Hepatocyte (in vitro differentiated cells): ENCODE measurements at regions not wholly inside any gene's neighbourhood (a gene's known extent, or its start where the extent isn't known, plus 50 kb on each side); places are given as distances from the start of the nearest gene placed in this dataset.
A peak's percentile ranks its signal among the peaks of the same experiment; 100 is the strongest.

Experiments used
- DNase-seq: peaks from one replicate; pipeline ENCODE4 v3.0.0-alpha.2; 2016; ENCODE audit warnings: low spot score
- H2AFZ ChIP-seq: fragments of 200-600 bp; sonication (generic); 2 replicates; pipeline ENCODE4 v1.6.0; 2016; ENCODE audit warnings: antibody characterized with exemption, mild to moderate bottlenecking
- H3K27ac ChIP-seq: fragments of 200-600 bp; sonication (generic); 2 replicates; pipeline ENCODE4 v1.5.1; 2016; ENCODE audit warnings: mild to moderate bottlenecking
- H3K27me3 ChIP-seq: fragments of 200-600 bp; sonication (generic); 2 replicates; pipeline ENCODE4 v1.6.1; 2016
- H3K36me3 ChIP-seq: fragments of 200-600 bp; sonication (generic); replicated peaks from 2 replicates; pipeline ENCODE4 v1.5.1; 2016; ENCODE audit warnings: low read depth; ENCODE audit not compliant: insufficient read depth
- H3K4me1 ChIP-seq: fragments of 200-600 bp; sonication (generic); 2 replicates; pipeline ENCODE4 v1.5.1; 2016; ENCODE audit warnings: mild to moderate bottlenecking, moderate library complexity; ENCODE audit not compliant: insufficient read depth
- H3K4me2 ChIP-seq: fragments of 200-600 bp; sonication (generic); 2 replicates; pipeline ENCODE4 v1.6.0; 2016
- H3K4me3 ChIP-seq: fragments of 200-600 bp; sonication (generic); 2 replicates; pipeline ENCODE4 v1.5.1; 2016; ENCODE audit warnings: mild to moderate bottlenecking
- H3K79me2 ChIP-seq: fragments of 200-600 bp; sonication (generic); 2 replicates; pipeline ENCODE4 v1.6.0; 2017; ENCODE audit warnings: mild to moderate bottlenecking
- H3K9me2 ChIP-seq: fragments of 200-600 bp; sonication (generic); replicated peaks from 2 replicates; pipeline ENCODE4 v1.6.0; 2017; ENCODE audit warnings: mild to moderate bottlenecking; ENCODE audit not compliant: insufficient read depth
- H3K9me3 ChIP-seq: fragments of 200-600 bp; sonication (generic); 2 replicates; pipeline ENCODE4 v1.5.1; 2016; ENCODE audit warnings: low read depth, mild to moderate bottlenecking
- H4K20me1 ChIP-seq: fragments of 200-600 bp; sonication (generic); 2 replicates; pipeline ENCODE4 v1.6.0; 2016; ENCODE audit warnings: mild to moderate bottlenecking; ENCODE audit not compliant: insufficient read depth, poor library complexity, severe bottlenecking
- EZH2 ChIP-seq: fragments of 200-600 bp; sonication (generic); IDR thresholded peaks from 2 replicates; pipeline ENCODE4 v1.6.1; 2016; ENCODE audit warnings: antibody characterized with exemption, mild to moderate bottlenecking, borderline replicate concordance
- EZH2phosphoT487 ChIP-seq: fragments of 200-600 bp; sonication (generic); IDR thresholded peaks from one replicate; pipeline ENCODE4 v1.6.1; 2018; ENCODE audit warnings: antibody characterized with exemption, mild to moderate bottlenecking, low read depth, moderate library complexity; ENCODE audit not compliant: unreplicated experiment, severe bottlenecking
- WGBS: methylation state at CpG from one replicate; pipeline ENCODE4 v1.1.6; 2016; ENCODE audit warnings: low lambda C conversion rate; ENCODE audit errors: missing lambda C conversion rate; 5-methylcytosine and 5-hydroxymethylcytosine counted together
- TF ChIP-seq, protein P1 (sequence below): fragments of 200-600 bp; sonication (generic); IDR thresholded peaks from 2 replicates; pipeline ENCODE4 v1.5.1; 2016; ENCODE audit warnings: antibody characterized with exemption, mild to moderate bottlenecking; ENCODE audit not compliant: poor library complexity

- DNase-seq: no peak
- WGBS: 64% methylated on average over 7 of the region's 7 CpGs
- no peak for TF ChIP-seq EZH2
These were observed 102.9 kb downstream of the PFKFB3 start for GRCh38 chr10:6305401-6306321.

GRCh38 chr10:6306917-6307316 lies 104.2 kb downstream of the PFKFB3 start:
- H3K4me2 ChIP-seq: no peak overlapping the region
- no peak overlapping the region for H3K27ac ChIP-seq
- DNase-seq: no peak
- no peak overlapping the region for H3K4me3 ChIP-seq
- H2AFZ ChIP-seq: no peak overlapping the region
- WGBS: 85% methylated on average over 4 of the region's 4 CpGs
- H3K36me3 ChIP-seq: no peaks in the 10 kb centered on the region
- no peaks in the 10 kb centered on the region for H3K9me3 ChIP-seq
- H4K20me1 ChIP-seq: no peaks in the 10 kb centered on the region
- TF ChIP-seq, protein P1, sequence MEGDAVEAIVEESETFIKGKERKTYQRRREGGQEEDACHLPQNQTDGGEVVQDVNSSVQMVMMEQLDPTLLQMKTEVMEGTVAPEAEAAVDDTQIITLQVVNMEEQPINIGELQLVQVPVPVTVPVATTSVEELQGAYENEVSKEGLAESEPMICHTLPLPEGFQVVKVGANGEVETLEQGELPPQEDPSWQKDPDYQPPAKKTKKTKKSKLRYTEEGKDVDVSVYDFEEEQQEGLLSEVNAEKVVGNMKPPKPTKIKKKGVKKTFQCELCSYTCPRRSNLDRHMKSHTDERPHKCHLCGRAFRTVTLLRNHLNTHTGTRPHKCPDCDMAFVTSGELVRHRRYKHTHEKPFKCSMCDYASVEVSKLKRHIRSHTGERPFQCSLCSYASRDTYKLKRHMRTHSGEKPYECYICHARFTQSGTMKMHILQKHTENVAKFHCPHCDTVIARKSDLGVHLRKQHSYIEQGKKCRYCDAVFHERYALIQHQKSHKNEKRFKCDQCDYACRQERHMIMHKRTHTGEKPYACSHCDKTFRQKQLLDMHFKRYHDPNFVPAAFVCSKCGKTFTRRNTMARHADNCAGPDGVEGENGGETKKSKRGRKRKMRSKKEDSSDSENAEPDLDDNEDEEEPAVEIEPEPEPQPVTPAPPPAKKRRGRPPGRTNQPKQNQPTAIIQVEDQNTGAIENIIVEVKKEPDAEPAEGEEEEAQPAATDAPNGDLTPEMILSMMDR: no peak
- TF ChIP-seq EZH2phosphoT487 (no peak), EZH2 (no peak)
- no peaks in the 10 kb centered on the region for H3K9me2 ChIP-seq
- peaks cover 3% of the 10 kb centered on the region for H3K4me1 ChIP-seq
- H3K79me2 ChIP-seq: no peaks in the 10 kb centered on the region
- no peaks in the 10 kb centered on the region for H3K27me3 ChIP-seq

More at GRCh38 chr10:6305401-6306321, 102.9 kb downstream of the PFKFB3 start:
- Histone ChIP-seq H3K9me2 (no peaks in the 10 kb centered on the region), H4K20me1 (no peaks in the 10 kb centered on the region), H3K9me3 (no peaks in the 10 kb centered on the region), H3K79me2 (no peaks in the 10 kb centered on the region), H3K4me1 (peaks cover 2% of the 10 kb centered on the region), H2AFZ (no peak overlapping the region), H3K4me3 (no peak overlapping the region), H3K4me2 (no peak overlapping the region), H3K27me3 (no peaks in the 10 kb centered on the region), H3K27ac (peak overlapping the region; percentile 18), H3K36me3 (no peaks in the 10 kb centered on the region)

DNA sequence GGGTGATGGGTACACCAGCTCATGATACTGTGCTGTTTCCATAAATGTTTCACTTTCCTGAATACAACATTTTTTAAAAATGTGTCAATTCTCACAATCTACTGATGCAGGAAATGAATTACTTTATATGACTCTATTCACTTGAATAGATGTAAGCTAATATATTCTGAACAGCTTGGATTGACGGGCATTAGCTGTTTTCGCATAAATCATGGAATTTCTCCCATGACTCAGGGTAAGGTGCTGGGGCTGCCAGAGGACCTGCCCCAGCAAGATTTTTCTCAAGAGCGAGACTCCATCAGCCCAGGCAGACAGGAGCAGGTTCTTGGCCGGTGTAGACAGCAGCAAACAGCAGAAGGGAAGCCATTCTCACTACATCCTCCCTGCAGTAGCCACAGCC lies 107.1 kb downstream of the PFKFB3 start:
- TF ChIP-seq, protein P1: no peak
- TF ChIP-seq EZH2phosphoT487 (no peak), EZH2 (no peak)
- H3K4me3 ChIP-seq: no peak overlapping the region
- 85% methylated on average over 4 of the region's 4 CpGs for WGBS
- no peak overlapping the region for H2AFZ ChIP-seq
- H4K20me1 ChIP-seq: no peaks in the 10 kb centered on the region
- DNase-seq: no peak
- no peaks in the 10 kb centered on the region for H3K36me3 ChIP-seq
- H3K27me3 ChIP-seq: no peaks in the 10 kb centered on the region
- H3K4me2 ChIP-seq: no peak overlapping the region
- H3K4me1 ChIP-seq: peaks cover 23% of the 10 kb centered on the region
- no peaks in the 10 kb centered on the region for H3K9me3 ChIP-seq
- H3K79me2 ChIP-seq: no peaks in the 10 kb centered on the region
- H3K9me2 ChIP-seq: no peaks in the 10 kb centered on the region
- no peak overlapping the region for H3K27ac ChIP-seq

DNA sequence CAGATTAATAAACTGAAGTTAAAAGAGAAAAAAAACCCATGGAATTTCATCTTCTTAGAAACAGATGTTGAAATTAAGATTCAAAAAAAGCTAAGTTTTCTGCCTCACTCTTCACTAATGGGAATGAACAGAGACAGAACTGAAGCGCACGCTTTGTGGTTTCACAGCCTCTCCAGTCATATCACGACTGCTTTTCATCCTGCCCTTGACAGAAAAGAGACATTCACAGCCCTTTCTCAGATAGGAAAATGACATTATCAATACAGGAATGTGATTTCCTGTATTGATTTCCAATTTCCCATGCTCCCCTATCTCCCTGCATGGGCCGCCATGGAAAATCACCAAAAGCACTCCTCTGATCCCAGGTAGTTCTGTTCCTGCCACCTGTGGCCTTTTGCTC lies 108.2 kb downstream of the PFKFB3 start:
- 87% methylated on average over 4 of the region's 4 CpGs for WGBS
- Histone ChIP-seq H3K27ac (no peak overlapping the region), H3K9me3 (no peaks in the 10 kb centered on the region), H3K27me3 (no peaks in the 10 kb centered on the region), H2AFZ (no peak overlapping the region), H3K4me3 (no peak overlapping the region), H3K4me1 (peaks cover 28% of the 10 kb centered on the region), H3K36me3 (no peaks in the 10 kb centered on the region), H4K20me1 (no peaks in the 10 kb centered on the region), H3K9me2 (no peaks in the 10 kb centered on the region), H3K4me2 (no peak overlapping the region), H3K79me2 (no peaks in the 10 kb centered on the region)
- DNase-seq: no peak
- TF ChIP-seq EZH2 (no peak), EZH2phosphoT487 (no peak)
- TF ChIP-seq, protein P1: no peak
